OCI-LY3 (cell line): ENCODE measurements at regions not wholly inside any gene's neighbourhood (a gene's known extent, or its start where the extent isn't known, plus 50 kb on each side); places are given as distances from the start of the nearest gene placed in this dataset.

Experiments
- EZH2phosphoT487 ChIP-seq: fragments of 200-600 bp; shearing (Covaris generic); IDR thresholded peaks from 2 replicates; pipeline ENCODE4 v1.6.1; 2018; ENCODE audit warnings: antibody characterized with exemption, mixed run types, low read depth
- TF ChIP-seq, protein P1 (sequence below): fragments of 200-600, 300-600 bp; sonication (generic); IDR thresholded peaks from 2 replicates; pipeline ENCODE4 v1.5.1; 2014; ENCODE audit warnings: antibody characterized with exemption, low read length, low read depth

DNA sequence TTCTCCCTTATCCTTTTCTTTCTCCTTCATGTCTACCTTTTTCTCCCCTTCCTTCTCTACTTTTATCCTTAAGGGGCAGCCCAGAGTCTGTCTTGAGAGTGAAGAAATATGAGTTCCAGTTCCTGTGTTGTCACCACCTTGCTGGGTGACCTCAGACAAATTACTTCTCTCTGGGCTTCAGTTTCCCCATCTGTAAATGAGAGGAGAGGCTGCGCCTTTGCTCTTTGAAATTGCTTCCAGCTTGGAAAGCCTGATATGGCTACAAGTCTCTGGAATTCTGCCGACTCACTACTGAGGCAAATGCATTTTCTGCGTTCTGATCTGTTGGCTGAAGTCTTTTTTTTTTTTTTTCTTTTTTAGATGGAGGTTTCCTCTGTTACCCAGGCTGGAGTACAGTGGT is 119.2 kb downstream of the SYF2 start:
- TF ChIP-seq, protein P1, sequence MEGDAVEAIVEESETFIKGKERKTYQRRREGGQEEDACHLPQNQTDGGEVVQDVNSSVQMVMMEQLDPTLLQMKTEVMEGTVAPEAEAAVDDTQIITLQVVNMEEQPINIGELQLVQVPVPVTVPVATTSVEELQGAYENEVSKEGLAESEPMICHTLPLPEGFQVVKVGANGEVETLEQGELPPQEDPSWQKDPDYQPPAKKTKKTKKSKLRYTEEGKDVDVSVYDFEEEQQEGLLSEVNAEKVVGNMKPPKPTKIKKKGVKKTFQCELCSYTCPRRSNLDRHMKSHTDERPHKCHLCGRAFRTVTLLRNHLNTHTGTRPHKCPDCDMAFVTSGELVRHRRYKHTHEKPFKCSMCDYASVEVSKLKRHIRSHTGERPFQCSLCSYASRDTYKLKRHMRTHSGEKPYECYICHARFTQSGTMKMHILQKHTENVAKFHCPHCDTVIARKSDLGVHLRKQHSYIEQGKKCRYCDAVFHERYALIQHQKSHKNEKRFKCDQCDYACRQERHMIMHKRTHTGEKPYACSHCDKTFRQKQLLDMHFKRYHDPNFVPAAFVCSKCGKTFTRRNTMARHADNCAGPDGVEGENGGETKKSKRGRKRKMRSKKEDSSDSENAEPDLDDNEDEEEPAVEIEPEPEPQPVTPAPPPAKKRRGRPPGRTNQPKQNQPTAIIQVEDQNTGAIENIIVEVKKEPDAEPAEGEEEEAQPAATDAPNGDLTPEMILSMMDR: no peak
- no peak for TF ChIP-seq EZH2phosphoT487
